ENCODE measurements at regions not wholly inside any gene's neighbourhood (a gene's known extent, or its start where the extent isn't known, plus 50 kb on each side); places are given as distances from the start of the nearest gene placed in this dataset.

DNA sequence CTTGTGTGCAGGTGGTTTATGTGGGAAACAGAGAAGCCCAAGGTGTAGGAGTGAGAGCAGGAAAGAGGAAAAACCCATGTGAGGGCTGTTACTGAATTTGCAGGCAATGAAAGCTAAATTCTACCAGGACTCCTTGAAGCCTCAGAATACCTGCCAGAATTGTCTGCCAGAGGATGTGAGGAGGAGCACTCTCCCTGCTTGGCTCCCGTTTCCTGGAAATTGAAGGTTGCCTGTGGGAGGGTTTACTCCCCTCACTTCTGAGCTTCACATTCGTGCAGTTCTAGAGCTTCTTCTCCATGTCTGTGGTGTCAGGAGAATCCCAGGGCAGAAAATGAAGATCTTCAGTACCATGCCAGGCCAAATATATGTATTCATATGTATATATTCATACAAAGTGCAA, 220.8 kb upstream of the ZP4 start:
- Histone ChIP-seq H3K27me3 (no peaks in the 10 kb centered on the region), H3K36me3 (no peaks in the 10 kb centered on the region), H3K4me3 (no peak overlapping the region), H3K27ac (no peak overlapping the region), H3K9me3 (no peaks in the 10 kb centered on the region), H3K4me1 (no peaks in the 10 kb centered on the region)
- no peak for ATAC-seq (ENCODE audit: low FRiP score in 2 of 2)
- DNase-seq, result no peak
- no peak for TF ChIP-seq CTCF (IDR thresholded peaks at IDR 0.05)
- no peak for TF ChIP-seq POLR2AphosphoS5 (IDR thresholded peaks at IDR 0.05)
- no peak for TF ChIP-seq EP300 (IDR thresholded peaks at IDR 0.05)
- WGBS, 2 donors, result 60 to 76% methylated on average over 2 of the region's 2 CpGs

DNA sequence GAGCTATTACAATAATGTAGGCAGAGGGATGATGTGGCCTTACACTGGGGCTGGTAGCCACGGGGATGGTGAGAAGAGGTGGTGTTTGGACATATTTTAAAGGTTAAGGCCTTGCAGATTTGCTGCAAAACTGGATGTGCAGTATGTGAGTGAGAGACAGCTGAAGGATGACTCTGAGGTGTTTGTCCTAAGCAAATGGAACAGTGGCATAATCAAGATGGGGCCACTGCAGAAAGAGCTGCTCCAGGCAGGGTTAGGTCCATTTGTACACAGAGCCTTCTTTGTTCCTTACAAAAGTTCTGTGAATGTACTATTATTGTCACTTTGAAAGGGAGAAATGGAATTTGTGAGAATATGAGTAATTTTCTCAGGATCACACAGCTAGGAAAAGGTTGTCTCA, 220.4 kb upstream of the ZP4 start:
- no peak for ATAC-seq (ENCODE audit: low FRiP score in 2 of 2)
- no peaks in the 10 kb centered on the region for H3K9me3 ChIP-seq

GRCh38 chr1:238108417-238108816, 217.7 kb upstream of the ZP4 start:
- DNase-seq (no peak), ATAC-seq (ENCODE audit: low FRiP score in 2 of 2) (no peak)
- no peaks in the 10 kb centered on the region for H3K27me3 ChIP-seq
- 89 to 100% methylated on average over 2 of the region's 2 CpGs for WGBS, 2 donors
- no peak overlapping the region for H3K27ac ChIP-seq
- no peaks in the 10 kb centered on the region for H3K36me3 ChIP-seq
- H3K4me3 ChIP-seq, result no peak overlapping the region
- no peaks in the 10 kb centered on the region for H3K4me1 ChIP-seq
- TF ChIP-seq CTCF (IDR thresholded peaks at IDR 0.05) (no peak), POLR2AphosphoS5 (IDR thresholded peaks at IDR 0.05) (no peak), POLR2A (IDR thresholded peaks at IDR 0.05) (no peak)
- H3K9me3 ChIP-seq, result no peaks in the 10 kb centered on the region

More for the DNA sequence above, 220.4 kb upstream of the ZP4 start:
- no peak for DNase-seq
- no peak for TF ChIP-seq POLR2AphosphoS5 (IDR thresholded peaks at IDR 0.05)
- TF ChIP-seq POLR2A (IDR thresholded peaks at IDR 0.05), result no peak
- no peak for TF ChIP-seq EP300 (IDR thresholded peaks at IDR 0.05)
- Histone ChIP-seq H3K4me1 (no peaks in the 10 kb centered on the region), H3K4me3 (no peak overlapping the region), H3K36me3 (no peaks in the 10 kb centered on the region), H3K27me3 (no peaks in the 10 kb centered on the region), H3K27ac (no peak overlapping the region)
- 45 to 55% methylated on average over 1 of the region's 1 CpG for WGBS, 2 donors

DNA sequence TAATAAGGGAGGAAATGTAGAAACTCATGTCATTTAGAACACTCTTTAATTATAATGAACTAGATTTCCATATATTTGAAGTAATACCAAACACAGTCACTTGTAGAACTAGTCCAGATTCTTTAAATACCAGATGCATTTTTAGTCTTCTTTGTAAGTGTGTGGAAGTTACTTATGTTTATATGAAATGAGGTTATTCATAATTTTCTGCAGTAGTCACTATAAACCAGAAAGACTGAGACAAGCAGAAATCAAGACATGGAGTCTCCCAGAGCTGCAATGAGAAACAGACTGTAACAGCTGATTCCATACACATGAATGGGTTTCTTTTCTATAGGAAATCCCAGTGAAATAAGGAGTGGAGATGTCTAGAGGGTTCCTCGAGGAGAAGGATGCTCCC, 216.6 kb upstream of the ZP4 start:
- Histone ChIP-seq H3K4me3 (no peak overlapping the region), H3K27ac (no peak overlapping the region), H3K36me3 (no peaks in the 10 kb centered on the region), H3K4me1 (no peaks in the 10 kb centered on the region), H3K27me3 (no peaks in the 10 kb centered on the region), H3K9me3 (no peaks in the 10 kb centered on the region)
- 58% methylated on average over 1 of the region's 1 CpG for WGBS, 2 donors
- DNase-seq (no peak), ATAC-seq (ENCODE audit: low FRiP score in 2 of 2) (no peak)
- TF ChIP-seq CTCF (IDR thresholded peaks at IDR 0.05) (no peak), POLR2A (IDR thresholded peaks at IDR 0.05) (no peak)

- H3K27me3 ChIP-seq, result no peaks in the 10 kb centered on the region
- TF ChIP-seq CTCF (IDR thresholded peaks at IDR 0.05), result no peak
- no peak for TF ChIP-seq EP300 (IDR thresholded peaks at IDR 0.05)
- no peak for TF ChIP-seq POLR2A (IDR thresholded peaks at IDR 0.05)
- no peak for TF ChIP-seq POLR2AphosphoS5 (IDR thresholded peaks at IDR 0.05)
- ATAC-seq (ENCODE audit: low FRiP score in 2 of 2), result no peak
- 45% methylated on average over 2 of the region's 2 CpGs for WGBS, 2 donors
- H3K36me3 ChIP-seq, result no peaks in the 10 kb centered on the region
- no peak overlapping the region for H3K4me3 ChIP-seq
- DNase-seq, result no peak
- no peak overlapping the region for H3K27ac ChIP-seq
- H3K4me1 ChIP-seq, result no peaks in the 10 kb centered on the region
- H3K9me3 ChIP-seq, result no peaks in the 10 kb centered on the region
Measured at GRCh38 chr1:238104752-238105151, 214.0 kb upstream of the ZP4 start.

All from upper lobe of left lung (tissue), 6 donors.